PC-3 (cell line): ENCODE measurements at regions not wholly inside any gene's neighbourhood (a gene's known extent, or its start where the extent isn't known, plus 50 kb on each side); places are given as distances from the start of the nearest gene placed in this dataset.

Experiments used
- ATAC-seq: fragments of 200-7000 bp; cut with Tn5 transposase; 2 replicates; pipeline ENCODE4 v1.9.1; 2020; ENCODE audit warnings: mild to moderate bottlenecking, moderate library complexity
- BruUV-seq: library from RNA; stranded (reverse); fragments of 400-500 nt; replicated peaks from 2 replicates; lab custom pipeline; 2021; lab: Mats Ljungman, UMichigan
- CTCF ChIA-PET: fragments of 300-600 bp; sonication (Branson Sonifier 250); formaldehyde crosslinking; loops from one replicate; lab custom pipeline; 2022; ENCODE audit warnings: antibody characterized with exemption; lab: Charles Lee
- POLR2A ChIA-PET: fragments of 300-600 bp; sonication (Branson Sonifier 250); formaldehyde crosslinking; loops from one replicate; lab custom pipeline; 2022; ENCODE audit warnings: antibody characterized with exemption; ENCODE audit not compliant: unreplicated experiment; lab: Charles Lee
- DNase-seq: peaks from one replicate; pipeline ENCODE4 v3.0.0-alpha.2; 2015
- H2AFZ ChIP-seq: fragments of 300-600 bp; sonication (generic); 2 replicates; pipeline ENCODE4 v1.6.0; 2016; ENCODE audit warnings: antibody characterized with exemption, low read length
- H3F3A ChIP-seq: fragments of 300-600 bp; sonication (generic); one replicate; pipeline ENCODE4 v1.6.0; 2017; ENCODE audit warnings: antibody characterized with exemption, low read length, control low read depth, mild to moderate bottlenecking; ENCODE audit not compliant: unreplicated experiment
- H3K27ac ChIP-seq: fragments of 300-600 bp; sonication (generic); 2 replicates; pipeline ENCODE4 v1.5.1; 2016; ENCODE audit warnings: mild to moderate bottlenecking, low read length
- H3K27me3 ChIP-seq: fragments of 300-600 bp; sonication (generic); 2 replicates; pipeline ENCODE4 v1.6.1; 2016; ENCODE audit warnings: low read length, mixed read lengths
- H3K36me3 ChIP-seq: fragments of 300-600 bp; sonication (generic); 2 replicates; pipeline ENCODE4 v1.6.1; 2016; ENCODE audit warnings: low read depth, mixed run types, low read length, mixed read lengths
- H3K4me1 ChIP-seq: fragments of 300-600 bp; sonication (generic); 2 replicates; pipeline ENCODE4 v1.5.1; 2016; ENCODE audit warnings: low read length; ENCODE audit not compliant: insufficient read depth
- H3K4me2 ChIP-seq: fragments of 300-600 bp; sonication (generic); 2 replicates; pipeline ENCODE4 v1.6.0; 2016; ENCODE audit warnings: low read length
- H3K4me3 ChIP-seq: fragments of 300-600 bp; sonication (generic); 2 replicates; pipeline ENCODE4 v1.5.1; 2016; ENCODE audit warnings: mild to moderate bottlenecking, low read length, mixed read lengths
- H3K79me2 ChIP-seq: fragments of 300-600 bp; sonication (generic); 2 replicates; pipeline ENCODE4 v1.6.1; 2017; ENCODE audit warnings: low read length, mixed read lengths
- H3K9ac ChIP-seq: fragments of 300-600 bp; sonication (generic); 2 replicates; pipeline ENCODE4 v1.6.0; 2016; ENCODE audit warnings: mild to moderate bottlenecking, low read length
- H3K9me2 ChIP-seq: fragments of 300-600 bp; sonication (generic); replicated peaks from 2 replicates; pipeline ENCODE4 v1.6.1; 2016; ENCODE audit warnings: mixed run types, low read length, mixed read lengths
- H3K9me3 ChIP-seq: fragments of 300-600 bp; sonication (generic); 2 replicates; pipeline ENCODE4 v1.6.1; 2016; ENCODE audit warnings: low read length, mixed read lengths
- H4K20me1 ChIP-seq: fragments of 300-600 bp; sonication (generic); 2 replicates; pipeline ENCODE4 v1.6.1; 2016; ENCODE audit warnings: low read length, mixed read lengths
- CTCF ChIP-seq: fragments of 300-600 bp; sonication (generic); conservative IDR thresholded peaks from 2 replicates; pipeline ENCODE4 v1.5.1; 2017; ENCODE audit warnings: antibody characterized with exemption, low read depth, mild to moderate bottlenecking, low read length
- EZH2 ChIP-seq: fragments of 300-600 bp; sonication (generic); IDR thresholded peaks from one replicate; pipeline ENCODE4 v1.6.1; 2017; ENCODE audit warnings: antibody characterized with exemption, mild to moderate bottlenecking, low read length; ENCODE audit not compliant: unreplicated experiment
- EZH2phosphoT487 ChIP-seq: fragments of 300-600 bp; sonication (generic); IDR thresholded peaks from 2 replicates; pipeline ENCODE4 v1.6.1; 2018; ENCODE audit warnings: mild to moderate bottlenecking, antibody characterized with exemption, low read length, borderline replicate concordance
- intact Hi-C: fragments of 100-400 bp; cut with micrococcal nuclease; formaldehyde crosslinking; loops from 2 replicates; pipeline ENCODE4 v1.9.0; 2023

GRCh38 chr4:112015960-112016359 lies 129.3 kb upstream of the FAM241A start:
- no peak for TF ChIP-seq EZH2phosphoT487
- TF ChIP-seq CTCF, result no peak
- no peak for TF ChIP-seq EZH2
- H3F3A ChIP-seq, result no peaks in the 10 kb centered on the region
- no peaks in the 10 kb centered on the region for H4K20me1 ChIP-seq
- no peaks in the 10 kb centered on the region for H3K79me2 ChIP-seq
- intact Hi-C loops, result no loop called here
- H3K9ac ChIP-seq, result no peak overlapping the region
- no peaks in the 10 kb centered on the region for H3K9me3 ChIP-seq
- no peak overlapping the region for H3K4me3 ChIP-seq
- H3K27me3 ChIP-seq, result peaks cover 52% of the 10 kb centered on the region
- H3K27ac ChIP-seq, result no peak overlapping the region
- H3K9me2 ChIP-seq, result no peaks in the 10 kb centered on the region
- no peaks in the 10 kb centered on the region for H3K4me1 ChIP-seq
- no peaks in the 10 kb centered on the region for H3K36me3 ChIP-seq
- no peak for DNase-seq
- POLR2A ChIA-PET, result no interaction called here
- no TSS peak for BruUV-seq
- H2AFZ ChIP-seq, result no peak overlapping the region
- H3K4me2 ChIP-seq, result no peak overlapping the region
- ATAC-seq, result no peak
- CTCF ChIA-PET, result no interaction called here

GRCh38 chr4:112023402-112023950 lies 121.8 kb upstream of the FAM241A start:
- CTCF ChIA-PET, result no interaction called here
- POLR2A ChIA-PET, result no interaction called here

More at GRCh38 chr4:112023402-112023950, 121.8 kb upstream of the FAM241A start:
- no peak overlapping the region for H3K27ac ChIP-seq
- no peaks in the 10 kb centered on the region for H3K9me3 ChIP-seq
- H3K4me1 ChIP-seq, result no peaks in the 10 kb centered on the region
- no peak for TF ChIP-seq EZH2
- TF ChIP-seq EZH2phosphoT487, result no peak
- TF ChIP-seq CTCF, result no peak
- H3K36me3 ChIP-seq, result no peaks in the 10 kb centered on the region
- ATAC-seq, result no peak
- no peak overlapping the region for H2AFZ ChIP-seq
- no peaks in the 10 kb centered on the region for H3F3A ChIP-seq
- no peaks in the 10 kb centered on the region for H3K79me2 ChIP-seq
- H4K20me1 ChIP-seq, result no peaks in the 10 kb centered on the region
- peaks cover 53% of the 10 kb centered on the region for H3K27me3 ChIP-seq
- H3K4me2 ChIP-seq, result no peak overlapping the region
- DNase-seq, result no peak
- H3K9me2 ChIP-seq, result no peaks in the 10 kb centered on the region
- H3K9ac ChIP-seq, result no peak overlapping the region
- no peak overlapping the region for H3K4me3 ChIP-seq
- intact Hi-C loops, result no loop called here
- BruUV-seq, result no TSS peak
